ENCODE measurements at regions not wholly inside any gene's neighbourhood (a gene's known extent, or its start where the extent isn't known, plus 50 kb on each side); places are given as distances from the start of the nearest gene placed in this dataset.
"Not testable (repeated sequence)": the region's sequence is repeated elsewhere in the genome, so short reads cannot be mapped to it uniquely, and the experiment has no call there.

- WGBS, result 80% methylated on average over 1 of the region's 1 CpG
- H2AK5ac ChIP-seq (ENCODE audit: low read length, severe bottlenecking), result no peak overlapping the region
Measured at GRCh38 chr5:13107537-13107936, 837.0 kb downstream of the DNAH5 start.

GRCh38 chr5:13081116-13081515 lies 863.4 kb downstream of the DNAH5 start:
- no peaks in the 10 kb centered on the region for H3K79me1 ChIP-seq (replicated peaks; ENCODE audit: low read length, poor library complexity, severe bottlenecking)
- no peak overlapping the region for H2AK5ac ChIP-seq (ENCODE audit: low read length, severe bottlenecking)
- 57% methylated on average over 4 of the region's 4 CpGs for WGBS
- H3K4ac ChIP-seq (ENCODE audit: low read depth in 1 of 2, low read length in 2 of 2), result no peak overlapping the region
- no peak overlapping the region for H2BK12ac ChIP-seq (ENCODE audit: low read length in 2 of 2)
- H2BK120ac ChIP-seq (ENCODE audit: low read depth, low read length), result no peak overlapping the region
- H3K27ac ChIP-seq (ENCODE audit: low read length, poor library complexity, severe bottlenecking), result no peak overlapping the region
- H2BK15ac ChIP-seq (ENCODE audit: low read depth, poor library complexity, severe bottlenecking), result no peak overlapping the region
- no peak overlapping the region for H3K4me3 ChIP-seq (ENCODE audit: insufficient read depth in 1 of 2, low read depth in 1 of 2, low read length in 2 of 2)
- no peaks in the 10 kb centered on the region for H3K27me3 ChIP-seq (ENCODE audit: control insufficient read depth in 1 of 2, insufficient read depth in 1 of 2, low read length in 2 of 2)
- no peak overlapping the region for H4K8ac ChIP-seq (ENCODE audit: low read length)
- peaks cover 40% of the 10 kb centered on the region for H3K9me3 ChIP-seq (ENCODE audit: control insufficient read depth, low read length)
- no peak overlapping the region for H3K23ac ChIP-seq (ENCODE audit: low read length in 2 of 2)
- DNase-seq, result no peak
- no peak overlapping the region for H3K9ac ChIP-seq (ENCODE audit: low read length)
- no peaks in the 10 kb centered on the region for H3K36me3 ChIP-seq (ENCODE audit: control insufficient read depth in 1 of 2, insufficient read depth in 2 of 2, low read depth in 1 of 2, low read length in 2 of 2)
- H3K18ac ChIP-seq (ENCODE audit: low read depth in 1 of 2, low read length in 2 of 2), result no peak overlapping the region
- H3K4me1 ChIP-seq (ENCODE audit: control insufficient read depth, insufficient read depth, low read depth, low read length), result no peaks in the 10 kb centered on the region
- H2AFZ ChIP-seq (ENCODE audit: low read depth, low read length), result no peak overlapping the region
- no peak overlapping the region for H3K14ac ChIP-seq (ENCODE audit: low read length in 2 of 2)
- no peak overlapping the region for H3K4me2 ChIP-seq (ENCODE audit: low read length, poor library complexity, severe bottlenecking)
- H2BK5ac ChIP-seq (ENCODE audit: low read depth, low read length, poor library complexity, severe bottlenecking), result no peak overlapping the region
- H4K91ac ChIP-seq (ENCODE audit: low read length), result no peak overlapping the region

More at GRCh38 chr5:13107537-13107936, 837.0 kb downstream of the DNAH5 start:
- no peak overlapping the region for H2BK15ac ChIP-seq (ENCODE audit: low read depth, poor library complexity, severe bottlenecking)
- no peak overlapping the region for H3K9ac ChIP-seq (ENCODE audit: low read length)
- no peak overlapping the region for H3K23ac ChIP-seq (ENCODE audit: low read length in 2 of 2)
- no peak overlapping the region for H3K4ac ChIP-seq (ENCODE audit: low read depth in 1 of 2, low read length in 2 of 2)
- no peak overlapping the region for H4K8ac ChIP-seq (ENCODE audit: low read length)
- H3K36me3 ChIP-seq (ENCODE audit: control insufficient read depth in 1 of 2, insufficient read depth in 2 of 2, low read depth in 1 of 2, low read length in 2 of 2), result no peaks in the 10 kb centered on the region
- H3K27ac ChIP-seq (ENCODE audit: low read length, poor library complexity, severe bottlenecking), result no peak overlapping the region
- H3K4me1 ChIP-seq (ENCODE audit: control insufficient read depth, insufficient read depth, low read depth, low read length), result no peaks in the 10 kb centered on the region
- no peak overlapping the region for H3K18ac ChIP-seq (ENCODE audit: low read depth in 1 of 2, low read length in 2 of 2)
- H3K14ac ChIP-seq (ENCODE audit: low read length in 2 of 2), result no peak overlapping the region
- H3K27me3 ChIP-seq (ENCODE audit: control insufficient read depth in 1 of 2, insufficient read depth in 1 of 2, low read length in 2 of 2), result no peaks in the 10 kb centered on the region
- no peak overlapping the region for H2BK5ac ChIP-seq (ENCODE audit: low read depth, low read length, poor library complexity, severe bottlenecking)
- no peaks in the 10 kb centered on the region for H3K9me3 ChIP-seq (ENCODE audit: control insufficient read depth, low read length)
- H2BK12ac ChIP-seq (ENCODE audit: low read length in 2 of 2), result no peak overlapping the region
- no peak overlapping the region for H2AFZ ChIP-seq (ENCODE audit: low read depth, low read length)
- H2BK120ac ChIP-seq (ENCODE audit: low read depth, low read length), result no peak overlapping the region
- H3K4me2 ChIP-seq (ENCODE audit: low read length, poor library complexity, severe bottlenecking), result no peak overlapping the region
- H3K4me3 ChIP-seq (ENCODE audit: insufficient read depth in 1 of 2, low read depth in 1 of 2, low read length in 2 of 2), result no peak overlapping the region
- H4K91ac ChIP-seq (ENCODE audit: low read length), result no peak overlapping the region
- no peaks in the 10 kb centered on the region for H3K79me1 ChIP-seq (replicated peaks; ENCODE audit: low read length, poor library complexity, severe bottlenecking)
- no peak for DNase-seq

GRCh38 chr5:13072936-13073335 lies 871.6 kb downstream of the DNAH5 start:
- not testable (repeated sequence) for H3K4me1 ChIP-seq (ENCODE audit: control insufficient read depth, insufficient read depth, low read depth, low read length); H3K27ac ChIP-seq (ENCODE audit: low read length, poor library complexity, severe bottlenecking); H2BK5ac ChIP-seq (ENCODE audit: low read depth, low read length, poor library complexity, severe bottlenecking); H3K4me3 ChIP-seq (ENCODE audit: insufficient read depth in 1 of 2, low read depth in 1 of 2, low read length in 2 of 2); H4K91ac ChIP-seq (ENCODE audit: low read length); H2AFZ ChIP-seq (ENCODE audit: low read depth, low read length); H3K9ac ChIP-seq (ENCODE audit: low read length); H3K18ac ChIP-seq (ENCODE audit: low read depth in 1 of 2, low read length in 2 of 2); H2AK5ac ChIP-seq (ENCODE audit: low read length, severe bottlenecking); H3K79me1 ChIP-seq (replicated peaks; ENCODE audit: low read length, poor library complexity, severe bottlenecking); H3K4ac ChIP-seq (ENCODE audit: low read depth in 1 of 2, low read length in 2 of 2); H3K27me3 ChIP-seq (ENCODE audit: control insufficient read depth in 1 of 2, insufficient read depth in 1 of 2, low read length in 2 of 2); H3K14ac ChIP-seq (ENCODE audit: low read length in 2 of 2); H3K23ac ChIP-seq (ENCODE audit: low read length in 2 of 2); H2BK120ac ChIP-seq (ENCODE audit: low read depth, low read length); H3K36me3 ChIP-seq (ENCODE audit: control insufficient read depth in 1 of 2, insufficient read depth in 2 of 2, low read depth in 1 of 2, low read length in 2 of 2); H2BK15ac ChIP-seq (ENCODE audit: low read depth, poor library complexity, severe bottlenecking); H3K4me2 ChIP-seq (ENCODE audit: low read length, poor library complexity, severe bottlenecking); DNase-seq; H4K8ac ChIP-seq (ENCODE audit: low read length); H2BK12ac ChIP-seq (ENCODE audit: low read length in 2 of 2)
- peaks cover 44% of the 10 kb centered on the region for H3K9me3 ChIP-seq (ENCODE audit: control insufficient read depth, low read length)
- WGBS, result 81% methylated on average over 3 of the region's 4 CpGs

GRCh38 chr5:13063088-13063487 lies 881.4 kb downstream of the DNAH5 start:
- H3K4me1 ChIP-seq (ENCODE audit: control insufficient read depth, insufficient read depth, low read depth, low read length), result no peaks in the 10 kb centered on the region
- no peak overlapping the region for H2BK12ac ChIP-seq (ENCODE audit: low read length in 2 of 2)
- no peak overlapping the region for H3K23ac ChIP-seq (ENCODE audit: low read length in 2 of 2)
- no peak overlapping the region for H3K27ac ChIP-seq (ENCODE audit: low read length, poor library complexity, severe bottlenecking)
- no peak overlapping the region for H3K4me3 ChIP-seq (ENCODE audit: insufficient read depth in 1 of 2, low read depth in 1 of 2, low read length in 2 of 2)
- H3K79me1 ChIP-seq (replicated peaks; ENCODE audit: low read length, poor library complexity, severe bottlenecking), result no peaks in the 10 kb centered on the region
- H2BK5ac ChIP-seq (ENCODE audit: low read depth, low read length, poor library complexity, severe bottlenecking), result no peak overlapping the region
- H3K18ac ChIP-seq (ENCODE audit: low read depth in 1 of 2, low read length in 2 of 2), result no peak overlapping the region
- no peaks in the 10 kb centered on the region for H3K36me3 ChIP-seq (ENCODE audit: control insufficient read depth in 1 of 2, insufficient read depth in 2 of 2, low read depth in 1 of 2, low read length in 2 of 2)
- H4K8ac ChIP-seq (ENCODE audit: low read length), result no peak overlapping the region
- H3K4me2 ChIP-seq (ENCODE audit: low read length, poor library complexity, severe bottlenecking), result no peak overlapping the region
- H3K27me3 ChIP-seq (ENCODE audit: control insufficient read depth in 1 of 2, insufficient read depth in 1 of 2, low read length in 2 of 2), result no peaks in the 10 kb centered on the region
- no peak for DNase-seq
- no peak overlapping the region for H4K91ac ChIP-seq (ENCODE audit: low read length)
- H2AFZ ChIP-seq (ENCODE audit: low read depth, low read length), result no peak overlapping the region
- WGBS, result no CpG with 5 or more reads among the region's 1 CpG
- H3K14ac ChIP-seq (ENCODE audit: low read length in 2 of 2), result no peak overlapping the region
- no peak overlapping the region for H3K9ac ChIP-seq (ENCODE audit: low read length)
- no peak overlapping the region for H2BK15ac ChIP-seq (ENCODE audit: low read depth, poor library complexity, severe bottlenecking)
- H3K4ac ChIP-seq (ENCODE audit: low read depth in 1 of 2, low read length in 2 of 2), result no peak overlapping the region
- H3K9me3 ChIP-seq (ENCODE audit: control insufficient read depth, low read length), result peaks cover 4% of the 10 kb centered on the region
- H2AK5ac ChIP-seq (ENCODE audit: low read length, severe bottlenecking), result no peak overlapping the region
- H2BK120ac ChIP-seq (ENCODE audit: low read depth, low read length), result no peak overlapping the region

Measured in mesenchymal stem cell (in vitro differentiated cells and primary cell).